D721Med (cell line): ENCODE measurements at regions not wholly inside any gene's neighbourhood (a gene's known extent, or its start where the extent isn't known, plus 50 kb on each side); places are given as distances from the start of the nearest gene placed in this dataset.
"Not testable (repeated sequence)": the region's sequence is repeated elsewhere in the genome, so short reads cannot be mapped to it uniquely, and the experiment has no call there.

Experiments used
- DNase-seq: peaks from one replicate; pipeline ENCODE4 v3.0.0; 2011; ENCODE audit warnings: low spot score; ENCODE audit not compliant: insufficient read length
- FAIRE-seq: peaks from 2 replicates; lab custom pipeline; 2011; peaks lifted over from hg19 to GRCh38; lab: Jason Lieb, UNC
- TF ChIP-seq, protein P1 (sequence below): IDR thresholded peaks from 2 replicates; pipeline ENCODE4 v1.5.1; 2012; ENCODE audit warnings: mild to moderate bottlenecking, control low read depth; ENCODE audit not compliant: insufficient read depth; ENCODE audit errors: missing control alignments

GRCh38 chr5:124022966-124023365 is 511.0 kb downstream of the CSNK1G3 start:
- DNase-seq (no peak), FAIRE-seq (no peak)
- TF ChIP-seq, protein P1, sequence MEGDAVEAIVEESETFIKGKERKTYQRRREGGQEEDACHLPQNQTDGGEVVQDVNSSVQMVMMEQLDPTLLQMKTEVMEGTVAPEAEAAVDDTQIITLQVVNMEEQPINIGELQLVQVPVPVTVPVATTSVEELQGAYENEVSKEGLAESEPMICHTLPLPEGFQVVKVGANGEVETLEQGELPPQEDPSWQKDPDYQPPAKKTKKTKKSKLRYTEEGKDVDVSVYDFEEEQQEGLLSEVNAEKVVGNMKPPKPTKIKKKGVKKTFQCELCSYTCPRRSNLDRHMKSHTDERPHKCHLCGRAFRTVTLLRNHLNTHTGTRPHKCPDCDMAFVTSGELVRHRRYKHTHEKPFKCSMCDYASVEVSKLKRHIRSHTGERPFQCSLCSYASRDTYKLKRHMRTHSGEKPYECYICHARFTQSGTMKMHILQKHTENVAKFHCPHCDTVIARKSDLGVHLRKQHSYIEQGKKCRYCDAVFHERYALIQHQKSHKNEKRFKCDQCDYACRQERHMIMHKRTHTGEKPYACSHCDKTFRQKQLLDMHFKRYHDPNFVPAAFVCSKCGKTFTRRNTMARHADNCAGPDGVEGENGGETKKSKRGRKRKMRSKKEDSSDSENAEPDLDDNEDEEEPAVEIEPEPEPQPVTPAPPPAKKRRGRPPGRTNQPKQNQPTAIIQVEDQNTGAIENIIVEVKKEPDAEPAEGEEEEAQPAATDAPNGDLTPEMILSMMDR, result no peak

GRCh38 chr5:124021776-124022175 is 509.8 kb downstream of the CSNK1G3 start:
- no peak for FAIRE-seq
- TF ChIP-seq, protein P1, result no peak

GRCh38 chr5:124021066-124021641 is 509.2 kb downstream of the CSNK1G3 start:
- TF ChIP-seq, protein P1, result no peak
- no peak for DNase-seq
- no peak for FAIRE-seq

More at GRCh38 chr5:124021776-124022175, 509.8 kb downstream of the CSNK1G3 start:
- no peak for DNase-seq

DNA sequence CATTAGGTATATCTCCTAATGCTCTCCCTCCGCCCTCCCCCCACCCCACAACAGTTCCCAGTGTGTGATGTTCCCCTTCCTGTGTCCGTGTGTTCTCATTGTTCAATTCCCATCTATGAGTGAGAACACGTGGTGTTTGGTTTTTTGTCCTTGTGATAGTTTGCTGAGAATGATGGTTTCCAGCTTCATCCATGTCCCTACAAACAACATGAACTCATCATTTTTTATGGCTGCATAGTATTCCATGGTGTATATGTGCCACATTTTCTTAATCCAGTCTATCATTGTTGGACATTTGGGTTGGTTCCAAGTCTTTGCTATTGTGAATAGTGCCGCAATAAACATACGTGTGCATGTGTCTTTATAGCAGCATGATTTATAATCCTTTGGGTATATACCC is 505.3 kb downstream of the CSNK1G3 start:
- not testable (repeated sequence) for DNase-seq, FAIRE-seq

GRCh38 chr5:124007675-124008398 is 495.9 kb downstream of the CSNK1G3 start:
- DNase-seq, result no peak
- FAIRE-seq, result no peak
- TF ChIP-seq, protein P1, result no peak

DNA sequence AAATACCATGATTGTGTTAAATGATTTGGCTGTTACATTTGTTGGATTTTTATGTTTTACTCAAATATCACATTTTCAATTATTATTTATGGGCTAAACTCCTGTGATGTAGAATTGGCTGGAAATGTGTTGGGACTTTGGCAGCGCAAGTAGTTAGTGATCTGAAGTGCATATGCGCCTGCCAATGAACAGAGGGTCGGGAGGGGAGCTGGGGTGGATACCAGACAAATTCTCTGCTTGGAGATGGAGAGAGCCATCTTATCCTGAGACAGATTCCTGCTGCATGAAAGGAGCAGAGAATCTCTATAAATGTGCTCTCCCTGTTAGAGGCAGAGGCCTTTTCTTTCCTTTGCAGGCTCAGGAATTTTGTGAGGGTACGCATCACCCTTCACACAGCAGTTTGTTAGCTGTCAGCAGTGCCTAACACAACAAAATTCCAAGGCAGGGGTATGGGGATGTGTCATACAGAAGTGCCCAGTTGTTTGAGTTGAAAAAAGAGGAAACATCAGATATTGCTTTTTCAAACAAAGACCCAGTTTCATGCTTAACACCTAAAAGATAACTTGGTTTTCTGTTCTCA is 489.1 kb downstream of the CSNK1G3 start:
- no peak for DNase-seq

GRCh38 chr5:124000538-124000937 is 488.6 kb downstream of the CSNK1G3 start:
- no peak for DNase-seq
- TF ChIP-seq, protein P1, result no peak
- no peak for FAIRE-seq

More for the DNA sequence above, 489.1 kb downstream of the CSNK1G3 start:
- FAIRE-seq, result no peak
- TF ChIP-seq, protein P1, result no peak
